ENCODE measurements at regions not wholly inside any gene's neighbourhood (a gene's known extent, or its start where the extent isn't known, plus 50 kb on each side); places are given as distances from the start of the nearest gene placed in this dataset.
A peak's percentile ranks its signal among the peaks of the same experiment; 100 is the strongest.

DNA sequence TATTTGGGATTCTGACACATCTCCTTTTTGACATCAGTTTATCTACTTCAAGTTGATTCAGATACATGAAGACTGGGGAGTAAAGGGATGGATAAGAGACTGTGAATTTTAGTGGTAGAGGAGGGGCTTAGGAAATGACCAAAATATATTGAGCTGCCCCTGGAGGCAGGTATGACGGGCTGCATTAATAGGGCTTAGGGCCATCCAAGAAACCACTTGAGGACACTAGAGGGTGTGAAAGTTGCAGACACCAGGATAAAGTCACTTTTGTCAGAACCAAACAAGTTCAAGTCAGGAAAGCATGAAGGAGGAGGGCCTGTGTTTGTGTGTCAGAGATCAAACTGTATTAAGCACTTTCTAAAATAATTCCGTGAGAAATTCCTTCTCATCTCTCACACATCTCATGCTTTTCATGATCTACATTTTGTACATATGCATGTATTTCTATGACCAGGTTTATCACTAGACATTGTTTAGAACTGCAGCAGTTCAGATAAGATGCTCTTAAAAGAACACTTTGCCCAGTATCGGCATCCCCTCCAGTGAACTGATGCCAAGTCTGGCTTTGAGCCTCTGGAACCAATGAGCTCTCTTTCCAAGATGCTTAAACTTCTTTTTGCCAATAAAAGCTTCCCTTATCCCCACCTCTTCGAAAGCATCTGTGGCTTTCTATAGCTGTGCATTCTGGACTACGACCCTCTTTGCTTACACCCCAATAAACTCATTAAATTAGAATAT lies 136.9 kb downstream of the SLC38A1 start:
- no peak for DNase-seq

DNA sequence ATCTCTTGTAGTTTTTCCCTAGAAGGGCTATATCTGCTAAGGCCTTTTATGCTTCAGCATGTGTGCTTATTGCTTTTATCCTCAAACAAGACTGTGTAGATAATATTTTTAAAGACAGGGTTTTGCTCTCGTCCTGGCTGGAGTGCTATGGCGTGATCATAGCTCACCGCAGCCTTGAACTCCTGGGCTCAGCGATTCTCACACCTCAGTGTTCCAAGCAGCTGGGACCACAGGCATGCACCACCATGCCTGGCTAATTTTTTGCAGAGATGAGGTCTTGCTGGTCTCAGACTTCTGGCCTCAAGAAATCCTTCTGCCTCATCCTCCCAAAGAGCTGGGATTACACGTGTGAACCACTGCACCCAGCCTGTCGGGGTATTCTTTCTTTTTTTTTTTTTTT lies 137.3 kb upstream of the SCAF11 start:
- no peak for DNase-seq

DNA sequence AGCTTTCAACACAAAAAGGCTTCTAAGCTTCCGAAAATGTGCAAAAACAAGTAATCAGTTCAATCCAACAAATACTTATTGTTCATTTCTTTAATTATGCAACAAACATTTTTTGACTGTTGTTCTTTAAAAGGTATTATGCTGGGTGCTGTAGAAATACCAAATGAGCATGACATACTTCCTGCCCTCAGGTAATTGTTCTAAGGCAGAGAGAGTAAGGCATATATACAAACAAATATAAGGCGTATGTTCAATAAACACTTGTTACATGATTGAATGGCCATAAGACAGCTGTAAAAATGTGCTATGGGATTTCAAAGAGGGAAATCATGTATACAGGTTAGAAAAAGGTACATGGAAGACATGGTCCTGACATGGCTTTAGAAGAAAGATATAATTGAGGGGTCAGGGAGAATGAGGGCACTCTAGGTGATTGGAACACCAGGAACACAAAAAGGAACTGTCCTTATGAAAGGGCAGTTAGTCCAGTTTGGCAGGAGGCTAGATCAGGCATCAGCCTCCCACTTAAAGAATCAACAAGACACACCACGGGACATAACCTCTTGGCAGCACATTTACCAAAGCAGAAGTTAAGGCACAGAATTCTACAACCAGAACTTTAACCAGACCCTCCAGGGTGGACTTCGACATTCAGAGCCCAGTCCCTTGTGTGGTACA lies 135.8 kb upstream of the SCAF11 start:
- no peak for DNase-seq

DNA sequence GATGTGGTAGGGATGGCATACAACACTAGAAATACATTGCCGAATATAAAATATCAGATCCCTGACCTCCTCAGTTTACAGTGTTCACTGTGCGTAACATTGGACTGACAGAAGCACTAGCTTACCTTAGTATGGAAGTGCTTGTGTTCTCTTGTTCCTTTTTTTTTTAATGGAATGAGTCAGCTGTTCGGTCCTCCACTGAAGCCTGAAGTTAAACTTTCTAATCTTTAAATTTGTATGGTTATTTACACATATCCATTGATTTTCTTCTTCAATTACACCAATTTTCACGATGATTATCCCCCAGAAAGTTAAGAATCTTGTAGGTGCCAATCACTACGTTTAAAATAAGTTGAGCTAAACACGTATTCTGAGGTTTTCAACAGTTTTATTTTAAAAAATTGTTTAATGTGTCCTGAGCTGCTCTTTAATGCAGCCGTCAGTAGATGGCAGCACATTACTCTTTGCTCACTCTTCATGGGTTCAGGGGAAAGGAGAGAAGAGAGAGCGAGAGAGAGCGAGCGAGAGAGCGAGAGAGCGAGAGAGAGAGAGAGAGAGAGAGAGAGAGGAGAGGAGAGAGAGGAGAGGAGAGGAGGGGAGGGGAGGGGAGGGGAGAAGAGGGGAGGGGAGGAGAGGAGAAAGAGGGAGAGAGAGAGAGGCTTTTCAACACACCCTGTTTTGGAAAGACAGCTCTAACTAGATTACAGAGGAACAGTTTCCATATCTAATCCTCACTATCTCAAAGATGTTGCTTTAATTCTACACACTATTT lies 134.7 kb upstream of the SCAF11 start:
- DNase-seq, result peak; percentile 58

DNA sequence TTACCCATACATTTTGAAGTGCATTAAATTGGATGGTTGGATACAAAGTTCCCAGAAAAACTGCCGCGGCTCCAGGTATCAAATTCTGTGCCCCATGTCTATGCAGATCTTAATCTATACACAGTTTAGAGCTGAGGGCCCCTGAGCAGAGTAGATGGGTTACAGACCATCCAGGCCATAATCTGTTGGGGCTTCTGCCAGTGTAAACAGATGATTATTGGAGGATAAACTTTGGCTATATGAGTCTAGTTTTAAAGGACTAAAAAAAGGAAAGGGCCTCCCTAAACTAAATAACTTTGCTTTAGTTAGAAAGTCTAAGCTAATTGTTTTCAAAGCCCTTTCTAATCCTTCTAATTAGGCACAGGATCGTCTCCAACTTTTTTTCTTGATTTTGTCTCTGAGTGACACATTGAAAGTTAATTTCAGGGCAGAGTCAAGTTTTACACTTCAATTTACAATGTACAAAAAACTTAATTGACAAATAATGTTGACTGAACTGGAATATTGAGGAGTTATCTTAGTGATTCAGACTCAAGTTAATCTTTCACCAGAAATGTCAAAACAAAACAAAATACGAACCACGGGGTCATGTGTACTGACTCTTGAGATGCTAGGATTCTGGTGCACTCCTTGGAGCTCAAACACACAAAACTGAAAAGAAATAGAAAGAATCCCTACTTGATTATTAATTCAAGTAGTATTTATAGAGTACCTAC lies 133.9 kb upstream of the SCAF11 start:
- no peak for DNase-seq

DNA sequence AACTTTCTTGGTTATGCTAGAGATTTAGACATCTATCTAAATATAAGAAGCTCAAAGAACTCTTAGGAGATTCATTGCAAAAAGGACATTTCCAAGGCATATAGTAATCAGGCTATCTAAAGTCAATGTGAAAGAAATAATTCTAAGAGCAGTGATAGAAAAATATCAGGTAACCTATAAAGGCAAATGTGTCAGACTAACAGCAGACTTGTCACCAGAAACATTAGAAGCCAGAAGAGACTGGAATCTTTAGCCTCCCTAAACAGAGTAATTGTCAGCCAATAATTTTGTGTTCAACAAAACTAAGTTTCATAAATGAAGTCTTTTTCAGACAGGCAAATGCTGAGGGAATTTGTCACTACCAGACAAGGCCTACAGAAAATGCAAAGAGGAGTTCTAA lies 122.0 kb upstream of the SCAF11 start:
- no peak for DNase-seq

DNA sequence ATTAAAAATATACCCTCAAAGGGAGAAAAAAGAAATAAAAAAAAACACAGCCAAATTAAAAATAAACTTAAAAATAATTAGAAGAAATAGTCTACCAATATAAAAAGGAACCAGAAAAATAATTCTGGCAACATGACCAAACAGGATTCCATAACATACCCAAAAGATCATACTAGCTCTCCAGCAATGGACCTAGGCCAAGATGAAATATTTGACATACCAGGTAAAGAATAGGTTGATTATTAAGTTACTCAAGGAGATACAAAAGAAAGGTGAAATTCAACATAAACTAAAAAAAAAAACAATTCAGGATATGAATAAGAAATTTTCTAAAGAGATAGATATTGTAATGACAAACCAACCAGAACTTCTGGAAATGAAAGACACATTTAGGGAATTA lies 121.3 kb upstream of the SCAF11 start:
- no peak for DNase-seq

DNA sequence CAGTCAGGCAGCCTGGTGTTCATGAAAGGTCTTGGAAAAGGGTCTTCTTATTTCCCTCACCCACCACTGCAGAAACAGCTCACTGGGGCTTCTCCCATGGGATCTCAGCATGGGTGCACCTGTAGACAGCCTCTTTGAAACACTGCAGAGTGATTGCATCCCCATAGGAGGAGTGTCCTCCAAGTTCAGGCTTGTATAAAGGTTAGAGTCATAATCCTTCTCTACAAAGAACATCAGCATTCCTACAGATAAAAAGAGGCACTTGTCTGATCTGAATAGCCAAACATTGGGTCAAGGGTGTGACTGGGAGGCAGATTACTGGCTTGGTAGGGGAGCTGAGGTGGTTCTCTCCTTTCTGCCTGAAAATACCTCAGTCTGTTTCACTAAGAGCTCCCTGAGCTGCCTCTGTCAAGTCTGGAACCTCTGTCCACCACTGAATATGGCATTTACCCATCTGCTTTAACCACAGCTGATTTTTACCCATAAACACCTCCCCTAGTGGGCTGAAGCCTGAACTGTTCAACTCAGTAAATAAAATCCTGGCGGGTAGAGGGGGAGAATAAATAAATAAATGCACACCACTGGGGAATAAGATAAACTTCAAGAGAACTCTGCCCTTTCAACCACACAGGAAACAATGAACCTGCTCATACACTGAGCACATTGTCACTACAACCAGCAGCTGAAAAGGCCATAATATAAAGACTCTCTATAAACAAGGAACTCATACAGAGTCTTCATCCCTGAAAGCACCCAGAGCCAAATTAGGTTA lies 120.7 kb upstream of the SCAF11 start:
- no peak for DNase-seq

DNA sequence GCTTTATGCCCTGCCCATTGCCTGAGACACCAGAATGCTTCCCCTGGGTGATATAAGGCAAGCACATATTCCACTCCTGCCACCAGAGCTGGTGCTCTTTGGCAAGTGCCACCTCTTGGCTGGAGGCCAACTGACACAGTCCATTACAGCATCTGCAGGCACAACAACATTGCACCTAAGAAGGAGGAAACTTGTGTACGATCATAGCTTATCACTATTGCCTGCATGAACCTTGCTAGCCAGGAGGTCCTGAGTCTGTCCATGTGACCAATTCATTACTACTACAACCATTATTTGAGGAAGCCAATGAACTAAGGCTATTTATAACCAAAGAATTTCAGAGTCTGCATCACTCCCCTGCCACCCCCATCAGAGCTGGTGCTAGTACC lies 119.8 kb upstream of the SCAF11 start:
- DNase-seq, result no peak

DNA sequence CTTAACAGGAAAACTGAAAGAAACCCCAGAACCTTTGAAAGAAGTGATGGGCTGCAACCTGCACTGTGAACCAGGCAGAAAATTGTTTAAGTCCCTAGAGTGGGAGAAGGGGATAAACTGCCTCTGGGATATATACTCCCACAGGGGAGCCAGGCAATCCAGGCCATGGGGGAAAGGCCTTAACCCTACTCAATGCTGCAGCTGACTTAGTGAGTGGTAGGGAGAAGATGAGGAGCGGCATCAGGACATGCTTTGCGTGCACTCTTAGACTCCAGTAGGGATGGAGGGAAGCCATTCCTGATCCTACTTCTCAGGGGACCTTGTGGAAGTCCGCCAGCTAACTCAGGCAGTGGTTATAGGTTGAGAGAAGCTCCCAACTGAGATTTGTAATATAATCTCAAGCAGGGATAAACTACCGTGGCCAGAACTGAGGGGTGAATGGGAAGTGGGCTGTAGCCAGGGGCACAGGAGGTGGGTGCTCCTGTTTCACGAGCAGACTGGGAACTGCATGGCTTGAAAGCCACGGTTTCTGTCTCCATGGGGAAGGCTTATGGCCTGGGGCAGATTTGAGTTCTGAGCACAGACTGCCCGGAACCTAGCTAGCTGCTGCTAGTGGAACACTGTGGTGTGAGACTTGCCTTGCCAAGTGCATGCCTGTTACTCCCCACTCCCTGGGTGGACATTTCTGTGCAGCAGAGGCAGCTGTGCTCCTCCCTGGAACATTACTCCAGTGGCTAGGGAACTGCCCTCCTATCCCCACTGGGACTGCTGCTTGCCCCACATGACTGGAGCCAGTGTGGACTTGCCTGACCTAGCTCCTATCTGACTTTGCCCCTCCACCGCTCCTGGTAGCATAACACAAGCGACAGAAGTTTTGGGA lies 119.2 kb upstream of the SCAF11 start:
- no peak for DNase-seq

DNA sequence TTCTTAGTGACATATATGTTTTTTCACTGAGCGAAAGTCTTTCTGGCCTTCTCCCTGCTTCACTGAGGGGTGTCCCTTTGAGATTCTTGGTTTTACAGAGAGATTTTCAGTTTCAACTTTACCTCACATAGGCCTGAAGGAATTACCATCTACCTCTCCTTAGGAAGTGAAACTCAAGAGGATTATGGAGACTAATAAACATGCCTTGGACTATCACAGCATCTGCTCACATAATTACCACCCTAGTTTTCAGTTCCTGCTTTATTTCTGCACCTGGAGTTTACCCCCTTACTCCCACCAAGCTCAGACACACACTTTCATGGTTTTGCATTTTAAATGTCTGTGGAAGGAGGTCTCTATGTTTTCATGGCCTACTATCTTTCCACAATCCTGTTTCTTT lies 118.3 kb upstream of the SCAF11 start:
- no peak for DNase-seq

DNA sequence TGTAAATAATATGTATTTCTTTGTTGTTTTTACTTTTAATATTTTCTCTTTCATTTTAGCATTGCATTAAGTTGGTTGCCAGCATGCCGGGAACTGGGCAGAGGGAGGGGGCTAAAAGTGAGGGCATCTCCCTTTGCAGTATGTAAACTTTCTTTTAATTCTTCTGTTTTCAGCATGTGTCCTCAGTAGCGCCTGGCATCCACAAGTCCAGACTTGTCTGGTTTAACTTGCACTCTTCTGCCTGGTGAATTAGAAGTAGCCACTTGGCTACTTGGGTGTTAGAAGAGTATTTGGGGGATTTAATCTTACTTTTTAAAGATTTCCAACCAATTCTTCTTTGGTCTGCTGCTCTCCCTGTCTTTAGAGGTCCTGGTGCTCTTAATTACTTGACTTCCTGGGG lies 117.2 kb upstream of the SCAF11 start:
- DNase-seq, result no peak

DNA sequence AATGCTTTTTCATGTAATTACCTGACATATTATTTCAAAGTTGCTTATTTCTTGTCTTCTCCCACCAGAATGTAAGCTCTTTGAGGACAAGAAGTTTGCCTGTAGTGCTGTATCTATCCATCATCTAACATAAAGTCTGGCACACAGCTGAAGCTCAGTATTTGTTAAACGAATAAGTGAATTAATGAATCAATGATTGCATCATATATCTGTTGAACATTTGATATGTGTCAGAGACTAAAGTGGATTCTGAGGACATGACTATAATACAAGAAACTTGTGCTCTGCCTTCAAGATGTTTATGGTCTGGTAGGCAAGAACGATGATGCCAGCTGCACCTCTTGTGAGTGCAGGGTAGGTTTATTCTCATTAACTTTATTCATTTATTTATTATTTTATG lies 115.4 kb upstream of the SCAF11 start:
- no peak for DNase-seq

DNA sequence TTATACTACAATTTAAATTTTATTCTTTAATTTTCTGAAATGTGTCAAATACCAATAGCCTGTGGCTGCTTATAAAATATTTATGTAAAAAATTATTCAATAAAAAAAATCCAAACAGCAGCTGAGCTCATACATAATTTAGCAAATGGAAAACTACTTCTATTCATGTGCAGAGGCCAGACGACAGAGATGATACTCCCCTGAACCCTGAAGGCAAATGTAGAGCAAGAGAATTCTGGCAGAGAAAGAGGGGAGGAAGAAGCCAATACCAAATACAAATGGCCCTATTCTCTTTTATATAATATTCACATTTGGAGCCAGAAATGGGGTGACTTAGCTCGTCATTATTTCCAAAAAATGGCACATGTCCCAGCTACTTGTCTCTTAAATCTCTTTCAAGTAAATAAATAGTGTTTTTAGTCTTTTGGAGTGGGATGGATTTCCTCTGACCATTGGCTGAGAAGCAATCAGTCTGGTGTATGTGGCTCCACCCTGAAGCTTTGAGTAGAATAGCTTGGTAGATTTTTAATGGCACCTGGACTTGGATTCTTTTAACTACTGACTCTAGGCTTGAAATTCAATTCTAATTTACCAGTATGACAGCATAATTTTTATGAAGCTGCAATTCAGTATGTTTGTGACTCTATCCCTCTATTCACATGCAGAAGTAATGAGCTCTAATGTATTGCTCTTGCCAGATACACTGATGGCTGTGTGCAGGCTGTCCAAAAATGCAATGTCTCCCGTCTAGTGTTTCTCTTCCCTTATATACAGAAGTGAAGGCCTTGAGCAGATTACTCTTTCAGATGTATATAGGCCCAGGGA lies 113.4 kb upstream of the SCAF11 start:
- no peak for DNase-seq

DNA sequence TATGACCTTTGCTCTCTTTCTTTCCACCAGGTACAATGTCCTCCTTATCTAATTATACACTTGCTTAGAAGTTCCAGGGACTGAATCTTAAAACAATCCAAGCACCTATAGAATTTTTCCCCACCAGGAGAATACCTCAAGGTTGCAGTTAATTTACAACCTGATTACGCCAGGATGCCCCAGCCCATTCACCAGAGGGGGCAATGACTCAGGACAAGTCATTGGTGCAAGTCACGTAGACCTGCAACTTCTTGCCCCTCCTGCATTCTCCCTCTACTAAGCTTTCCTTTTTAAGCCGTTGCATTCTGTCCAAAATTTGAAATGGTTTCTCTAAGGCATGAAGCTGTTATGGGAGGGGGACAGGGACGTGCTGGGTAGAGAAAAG lies 111.1 kb upstream of the SCAF11 start:
- no peak for DNase-seq

DNA sequence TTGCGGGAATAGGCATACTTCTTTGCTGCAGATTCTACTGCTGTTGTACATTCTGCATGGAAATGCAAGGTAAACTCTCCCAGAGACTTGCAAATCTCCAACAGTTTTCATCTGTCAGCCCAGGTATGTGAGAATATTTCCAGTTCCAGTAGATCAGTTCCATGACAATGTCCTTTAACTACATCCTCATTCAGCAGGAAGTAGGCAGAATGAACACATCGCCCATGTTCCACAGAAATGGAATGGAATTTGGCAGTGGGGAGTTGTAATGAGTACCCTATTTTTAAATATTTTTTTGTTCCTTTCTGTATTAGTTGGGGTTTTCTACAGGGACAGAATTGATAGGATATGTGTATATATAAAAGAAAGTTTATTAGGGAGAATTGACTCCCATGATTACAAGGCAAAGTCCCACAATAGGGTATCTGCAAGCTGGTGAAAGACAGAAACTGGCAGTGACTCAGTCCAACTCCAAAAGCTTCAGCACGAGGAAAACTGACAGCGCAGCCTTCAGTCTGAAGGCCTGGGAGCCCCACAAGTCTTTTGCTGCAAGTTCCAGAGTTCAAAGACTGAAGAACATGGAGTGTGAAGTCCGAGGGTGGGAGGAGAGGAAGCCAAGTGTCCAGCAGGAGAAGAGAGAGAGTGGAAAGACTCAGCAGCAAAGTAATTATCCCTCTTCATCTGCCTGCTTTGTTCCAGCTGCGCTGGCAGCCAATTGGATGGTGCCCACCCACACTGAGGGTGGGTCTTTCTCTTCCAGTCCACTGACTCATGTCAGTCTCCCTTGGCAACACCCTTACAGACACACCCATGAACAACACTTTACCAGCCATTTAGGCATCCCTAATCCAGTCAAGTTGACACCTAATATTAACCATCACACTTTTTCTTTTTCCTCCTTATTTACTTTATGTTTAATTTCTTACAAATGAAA lies 110.4 kb upstream of the SCAF11 start:
- no peak for DNase-seq

DNA sequence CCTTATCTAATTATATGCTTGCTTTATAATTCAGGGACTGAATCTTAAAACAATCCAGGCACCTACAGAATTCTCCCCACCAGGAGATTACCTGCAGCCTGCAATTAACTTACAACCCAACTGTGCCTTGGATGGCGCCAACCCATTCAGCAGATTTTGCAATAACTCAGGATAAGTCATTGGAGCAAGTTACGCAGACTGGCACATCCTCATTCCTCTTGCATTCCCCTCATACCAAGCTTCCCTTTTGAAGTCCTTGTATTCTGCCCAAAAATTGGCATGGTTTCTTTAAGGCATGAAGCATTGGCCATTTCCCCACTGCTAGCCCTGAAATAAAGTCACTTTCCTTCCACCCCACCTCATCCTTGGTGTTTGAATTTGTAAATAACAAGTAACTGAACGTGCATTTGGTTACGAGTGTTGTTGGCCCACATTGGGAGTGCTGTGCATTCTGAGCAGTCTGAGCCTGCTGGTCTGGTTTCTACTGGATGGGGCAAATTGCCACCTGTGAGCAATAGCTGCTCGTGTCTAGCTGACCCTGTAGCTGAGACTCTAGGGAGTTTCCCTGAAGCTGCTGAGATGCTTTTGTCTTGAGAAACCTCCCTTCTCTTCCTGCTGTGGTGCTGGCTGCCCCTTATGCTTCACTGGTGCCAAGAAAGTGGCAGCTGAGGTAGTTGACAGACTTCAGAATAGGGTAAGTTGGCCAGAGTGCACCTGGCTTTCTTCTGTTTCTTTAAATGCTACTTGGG lies 99.2 kb upstream of the SCAF11 start:
- DNase-seq, result no peak

DNA sequence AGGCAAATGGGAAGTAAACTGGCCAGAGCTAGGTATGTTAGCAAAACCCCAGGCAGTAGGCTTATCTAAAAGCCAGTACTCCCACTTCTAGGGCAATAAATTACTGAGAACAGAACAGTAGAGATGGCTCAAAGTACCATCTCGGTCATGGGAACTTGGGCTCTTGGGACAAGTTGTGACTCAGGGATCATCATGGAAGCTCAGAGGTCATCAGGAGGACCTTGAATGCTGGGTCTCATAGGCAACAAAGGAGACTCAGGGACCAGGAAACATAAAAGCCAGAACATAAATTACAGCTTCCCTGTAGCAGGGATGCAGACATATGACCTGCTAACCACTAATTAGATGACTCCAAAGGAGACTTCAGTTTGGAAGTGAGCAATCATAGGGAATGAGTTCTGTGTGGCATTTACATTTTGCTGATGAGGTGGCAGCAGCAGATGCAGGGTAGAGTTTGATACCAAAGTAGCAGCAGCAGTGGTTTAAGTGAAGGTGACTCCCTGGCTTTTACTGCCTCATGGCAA lies 97.6 kb upstream of the SCAF11 start:
- no peak for DNase-seq
